ENCODE measurements at regions not wholly inside any gene's neighbourhood (a gene's known extent, or its start where the extent isn't known, plus 50 kb on each side); places are given as distances from the start of the nearest gene placed in this dataset.

- TF ChIP-seq, protein P1, sequence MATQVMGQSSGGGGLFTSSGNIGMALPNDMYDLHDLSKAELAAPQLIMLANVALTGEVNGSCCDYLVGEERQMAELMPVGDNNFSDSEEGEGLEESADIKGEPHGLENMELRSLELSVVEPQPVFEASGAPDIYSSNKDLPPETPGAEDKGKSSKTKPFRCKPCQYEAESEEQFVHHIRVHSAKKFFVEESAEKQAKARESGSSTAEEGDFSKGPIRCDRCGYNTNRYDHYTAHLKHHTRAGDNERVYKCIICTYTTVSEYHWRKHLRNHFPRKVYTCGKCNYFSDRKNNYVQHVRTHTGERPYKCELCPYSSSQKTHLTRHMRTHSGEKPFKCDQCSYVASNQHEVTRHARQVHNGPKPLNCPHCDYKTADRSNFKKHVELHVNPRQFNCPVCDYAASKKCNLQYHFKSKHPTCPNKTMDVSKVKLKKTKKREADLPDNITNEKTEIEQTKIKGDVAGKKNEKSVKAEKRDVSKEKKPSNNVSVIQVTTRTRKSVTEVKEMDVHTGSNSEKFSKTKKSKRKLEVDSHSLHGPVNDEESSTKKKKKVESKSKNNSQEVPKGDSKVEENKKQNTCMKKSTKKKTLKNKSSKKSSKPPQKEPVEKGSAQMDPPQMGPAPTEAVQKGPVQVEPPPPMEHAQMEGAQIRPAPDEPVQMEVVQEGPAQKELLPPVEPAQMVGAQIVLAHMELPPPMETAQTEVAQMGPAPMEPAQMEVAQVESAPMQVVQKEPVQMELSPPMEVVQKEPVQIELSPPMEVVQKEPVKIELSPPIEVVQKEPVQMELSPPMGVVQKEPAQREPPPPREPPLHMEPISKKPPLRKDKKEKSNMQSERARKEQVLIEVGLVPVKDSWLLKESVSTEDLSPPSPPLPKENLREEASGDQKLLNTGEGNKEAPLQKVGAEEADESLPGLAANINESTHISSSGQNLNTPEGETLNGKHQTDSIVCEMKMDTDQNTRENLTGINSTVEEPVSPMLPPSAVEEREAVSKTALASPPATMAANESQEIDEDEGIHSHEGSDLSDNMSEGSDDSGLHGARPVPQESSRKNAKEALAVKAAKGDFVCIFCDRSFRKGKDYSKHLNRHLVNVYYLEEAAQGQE (IDR thresholded peaks at IDR 0.05; ENCODE audit: insufficient read depth in 1 of 2, low read depth in 2 of 2, low read length in 2 of 2): no peak
- TF ChIP-seq TAF1 (IDR thresholded peaks at IDR 0.05; ENCODE audit: borderline replicate concordance, insufficient read depth, low read length) (no peak), POLR2AphosphoS5 (IDR thresholded peaks at IDR 0.05; ENCODE audit: low read depth, low read length) (no peak), SIN3A (IDR thresholded peaks at IDR 0.05; ENCODE audit: borderline replicate concordance, insufficient read depth, low read length) (no peak), FOXP2 (optimal IDR thresholded peaks at IDR 0.05; ENCODE audit: borderline replicate concordance, extremely low read depth, extremely low read length, insufficient read depth) (no peak)
Measured at GRCh38 chr6:94124333-94124732, 705.0 kb upstream of the EPHA7 start.

Data from PFSK-1 (cell line).